ENCODE measurements at regions not wholly inside any gene's neighbourhood (a gene's known extent, or its start where the extent isn't known, plus 50 kb on each side); places are given as distances from the start of the nearest gene placed in this dataset.

- TF ChIP-seq CTCF (IDR thresholded peaks at IDR 0.05; ENCODE audit: low read depth, low read length, missing control alignments): no peak
- H3K4me3 ChIP-seq (ENCODE audit: low read depth, low read length): no peak overlapping the region
- in situ Hi-C loops (cut with HindIII; ENCODE audit: low sequenced_read_pairs): no loop called here
- no peak for DNase-seq (ENCODE audit: low read depth)
Measured at GRCh38 chr3:67289626-67290025, 291.5 kb downstream of the KBTBD8 start.

GRCh38 chr3:67290438-67290837 is 292.3 kb downstream of the KBTBD8 start:
- no peak for DNase-seq (ENCODE audit: low read depth)
- no peak overlapping the region for H3K4me3 ChIP-seq (ENCODE audit: low read depth, low read length)
- in situ Hi-C loops (cut with HindIII; ENCODE audit: low sequenced_read_pairs): no loop called here
- TF ChIP-seq CTCF (IDR thresholded peaks at IDR 0.05; ENCODE audit: low read depth, low read length, missing control alignments): no peak

GRCh38 chr3:67291287-67292252 is 293.5 kb downstream of the KBTBD8 start:
- in situ Hi-C loops (cut with HindIII; ENCODE audit: low sequenced_read_pairs): no loop called here
- no peak for DNase-seq (ENCODE audit: low read depth)
- no peak overlapping the region for H3K4me3 ChIP-seq (ENCODE audit: low read depth, low read length)
- no peak for TF ChIP-seq CTCF (IDR thresholded peaks at IDR 0.05; ENCODE audit: low read depth, low read length, missing control alignments)

GRCh38 chr3:67292356-67293121 is 294.4 kb downstream of the KBTBD8 start:
- no peak for DNase-seq (ENCODE audit: low read depth)
- no peak for TF ChIP-seq CTCF (IDR thresholded peaks at IDR 0.05; ENCODE audit: low read depth, low read length, missing control alignments)
- in situ Hi-C loops (cut with HindIII; ENCODE audit: low sequenced_read_pairs): no loop called here
- H3K4me3 ChIP-seq (ENCODE audit: low read depth, low read length): no peak overlapping the region

GRCh38 chr3:67294341-67294740 is 296.2 kb downstream of the KBTBD8 start:
- in situ Hi-C loops (cut with HindIII; ENCODE audit: low sequenced_read_pairs): no loop called here
- DNase-seq (ENCODE audit: low read depth): no peak
- H3K4me3 ChIP-seq (ENCODE audit: low read depth, low read length): no peak overlapping the region
- TF ChIP-seq CTCF (IDR thresholded peaks at IDR 0.05; ENCODE audit: low read depth, low read length, missing control alignments): no peak

GRCh38 chr3:67296039-67296892 is 298.2 kb downstream of the KBTBD8 start:
- DNase-seq (ENCODE audit: low read depth): no peak
- TF ChIP-seq CTCF (IDR thresholded peaks at IDR 0.05; ENCODE audit: low read depth, low read length, missing control alignments): no peak
- in situ Hi-C loops (cut with HindIII; ENCODE audit: low sequenced_read_pairs): no loop called here
- H3K4me3 ChIP-seq (ENCODE audit: low read depth, low read length): no peak overlapping the region

All from astrocyte of the cerebellum (primary cell).